SHP77 treated with DMSO at 0.1 percent for 48 hours (cell line): ENCODE measurements at regions not wholly inside any gene's neighbourhood (a gene's known extent, or its start where the extent isn't known, plus 50 kb on each side); places are given as distances from the start of the nearest gene placed in this dataset.

Experiments used
- DNase-seq: peaks from one replicate; lab custom pipeline; 2025; lab: John Stamatoyannopoulos, UW

DNA sequence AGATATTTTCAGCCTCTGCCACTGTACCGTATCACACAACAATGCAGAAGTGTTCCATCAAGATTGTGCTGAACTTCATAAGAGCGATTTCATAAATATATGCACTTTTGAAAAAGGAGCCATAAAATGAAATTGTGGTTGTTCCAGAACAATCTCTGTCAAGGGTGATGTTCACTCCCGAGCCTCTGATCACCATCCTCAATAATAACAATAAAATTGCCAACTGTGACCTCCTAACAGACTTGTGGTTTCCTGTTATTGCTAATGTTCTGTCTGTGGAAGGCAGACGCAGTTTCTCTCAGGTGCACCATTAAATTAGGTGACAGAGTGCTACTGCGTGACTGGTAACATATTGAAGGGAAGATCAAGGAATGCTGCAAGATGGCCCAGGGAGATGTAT is 383.7 kb downstream of the SOCS6 start:
- DNase-seq: no peak

DNA sequence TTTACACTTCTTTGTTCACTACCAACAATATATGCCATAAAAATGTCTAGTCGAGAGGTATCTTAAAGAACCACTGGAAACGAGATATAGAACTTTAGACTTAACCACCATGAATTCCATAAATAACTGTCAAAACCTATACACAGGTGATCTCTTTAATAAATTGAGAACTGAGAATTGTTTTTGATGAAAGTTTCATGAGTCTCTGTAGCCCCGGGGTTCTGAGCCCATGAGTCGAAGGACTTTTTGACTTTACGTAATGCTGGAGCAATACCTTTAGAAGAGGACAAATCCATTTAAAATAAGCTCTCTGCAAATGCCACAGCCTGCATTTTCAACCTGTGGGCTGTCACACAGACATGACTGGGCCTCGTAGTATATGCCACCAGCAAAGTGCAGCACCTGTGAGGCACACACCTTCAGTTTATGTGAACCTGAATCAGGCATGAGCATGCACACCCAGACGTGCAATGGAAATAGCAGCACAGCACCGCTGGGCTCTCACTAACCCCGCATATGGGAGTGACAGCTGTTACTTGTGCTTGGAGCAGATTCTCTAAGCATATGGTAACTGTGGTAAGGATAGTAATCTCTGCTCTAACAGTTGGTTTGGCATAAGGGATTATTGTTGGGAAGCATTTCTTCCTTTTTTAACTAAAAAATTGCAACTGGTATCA is 383.2 kb downstream of the SOCS6 start:
- no peak for DNase-seq

DNA sequence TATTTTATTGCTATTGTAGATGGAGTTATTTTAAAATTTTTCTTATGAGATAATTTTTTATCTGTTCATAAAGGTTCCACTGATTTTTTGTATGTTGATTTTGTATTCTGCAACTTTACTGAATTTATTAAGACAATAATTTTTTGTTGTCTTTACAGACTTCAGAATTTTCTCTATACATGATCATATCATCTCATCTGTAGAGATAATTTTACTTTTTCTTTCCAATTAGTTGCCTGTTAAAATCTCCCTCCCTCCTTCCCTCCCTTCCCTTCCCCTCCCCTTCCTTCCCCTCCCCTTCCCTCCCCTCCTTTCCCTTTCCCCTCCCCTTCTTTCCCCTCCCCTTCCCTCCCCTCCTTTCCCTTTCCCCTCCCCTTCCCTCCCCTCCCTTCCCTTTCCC is 378.1 kb downstream of the SOCS6 start:
- DNase-seq: no peak

DNA sequence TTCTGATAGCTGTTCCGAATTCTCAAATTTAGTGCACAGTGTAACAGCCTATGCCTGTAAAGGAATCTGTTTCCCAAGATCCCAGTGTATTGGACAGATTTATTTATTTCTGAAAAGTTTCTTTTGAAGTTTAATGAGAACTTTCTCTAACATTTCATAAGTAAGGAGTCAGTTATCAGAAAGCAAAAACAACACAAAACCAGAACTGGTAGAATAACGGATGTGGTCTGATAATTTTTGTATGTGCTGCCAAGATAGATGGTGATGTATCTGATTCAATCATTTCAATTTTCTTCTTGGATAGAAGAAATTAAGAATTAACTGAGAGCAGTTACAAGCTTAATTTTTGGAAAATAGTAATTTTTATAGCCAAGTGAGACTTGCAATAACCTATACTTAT is 374.3 kb downstream of the SOCS6 start:
- DNase-seq: no peak

DNA sequence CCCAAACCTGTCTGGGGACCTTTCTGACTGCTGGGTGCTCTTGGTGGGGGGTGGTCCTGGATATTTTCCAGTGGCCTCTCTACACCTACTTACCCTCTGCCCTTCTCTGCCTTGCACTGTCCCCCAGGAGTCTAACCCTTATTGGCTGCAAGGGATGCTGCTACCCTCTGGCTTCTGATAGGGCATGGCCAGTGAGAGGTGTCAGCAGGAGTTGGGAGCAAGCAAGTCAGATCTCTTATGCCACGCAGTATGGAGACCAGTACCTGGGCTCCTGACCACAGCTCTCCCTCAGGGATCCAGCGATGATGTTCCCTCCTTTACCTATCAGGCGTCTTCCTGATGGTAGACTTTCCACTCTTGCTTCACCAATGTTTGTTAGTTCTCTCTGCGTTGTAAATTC is 373.7 kb downstream of the SOCS6 start:
- no peak for DNase-seq

DNA sequence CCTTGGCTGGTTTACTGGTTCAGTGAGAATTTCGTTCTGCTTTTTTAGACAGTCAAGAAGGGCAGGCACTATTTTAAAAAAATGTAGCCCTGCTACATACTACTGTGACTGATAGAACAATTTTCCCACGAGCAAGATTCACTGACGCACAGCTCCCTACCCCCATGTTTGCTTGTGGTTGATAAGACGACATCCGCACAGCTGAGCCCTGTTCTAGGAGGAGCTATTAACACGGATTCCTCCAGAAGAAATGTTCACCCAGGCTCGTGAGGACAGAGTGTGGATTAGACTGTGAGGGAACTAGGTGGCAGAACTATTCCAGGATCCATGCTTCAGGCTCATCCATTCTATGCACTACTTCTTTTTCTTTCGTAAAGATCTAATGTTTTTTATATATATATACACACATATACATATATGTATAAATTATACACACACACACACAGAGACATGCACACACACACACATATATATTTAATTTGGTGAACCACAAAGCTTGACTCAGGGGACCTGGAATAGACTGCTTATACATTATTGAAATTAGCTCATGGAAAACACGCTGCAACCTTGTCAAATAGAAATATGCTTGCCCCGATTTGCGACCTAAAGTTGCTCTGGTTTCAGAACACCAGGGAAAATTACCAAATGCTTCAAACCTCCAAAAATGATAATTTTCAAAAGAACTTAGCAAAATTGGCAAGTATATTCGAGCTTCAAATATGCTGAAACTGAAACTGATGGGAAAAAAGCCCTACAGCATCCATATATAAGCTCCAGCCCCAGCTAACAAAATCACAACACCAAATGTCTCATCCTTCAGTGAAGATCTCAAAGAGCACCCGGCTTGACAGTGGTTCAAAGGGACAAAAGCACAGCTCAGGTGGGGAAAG is 370.4 kb downstream of the SOCS6 start:
- DNase-seq: no peak

DNA sequence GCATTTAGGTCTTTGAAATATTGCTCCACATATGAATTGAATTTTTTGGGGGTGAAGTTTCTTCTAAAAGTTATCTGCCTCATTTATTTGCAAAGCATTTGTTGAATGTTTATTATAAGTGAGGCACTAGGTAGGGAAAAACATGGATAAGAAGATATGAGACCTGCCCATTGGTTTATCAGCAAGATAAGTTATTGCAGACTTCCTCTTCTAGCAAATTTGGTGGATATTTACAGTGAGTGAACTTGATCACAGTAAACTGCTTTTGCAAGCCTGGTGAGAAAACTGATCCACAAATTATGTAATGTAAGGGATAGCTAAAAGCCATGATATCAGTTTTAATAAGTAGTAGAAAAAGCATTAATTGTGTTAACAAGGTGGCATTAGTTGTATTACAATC is 364.8 kb downstream of the SOCS6 start:
- DNase-seq: no peak

DNA sequence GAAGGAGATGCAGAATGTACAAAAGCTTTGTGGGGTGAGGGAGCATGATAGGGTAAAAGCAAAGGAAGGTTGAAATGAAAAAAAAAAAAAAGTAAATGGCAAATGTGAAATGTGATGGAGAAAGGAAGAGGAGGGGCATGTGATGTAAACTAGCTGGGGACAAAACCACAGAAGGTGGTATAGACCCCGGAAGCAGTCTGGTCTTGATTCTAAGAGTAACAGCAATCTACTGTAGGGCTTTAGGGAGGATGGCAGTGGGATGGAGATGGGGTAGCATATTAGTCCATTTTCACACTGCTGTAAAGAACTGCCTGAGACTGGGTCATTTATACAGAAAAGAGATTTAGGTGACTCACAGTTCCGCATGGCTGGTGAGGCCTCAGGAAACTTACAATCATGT is 362.0 kb downstream of the SOCS6 start:
- DNase-seq: no peak

DNA sequence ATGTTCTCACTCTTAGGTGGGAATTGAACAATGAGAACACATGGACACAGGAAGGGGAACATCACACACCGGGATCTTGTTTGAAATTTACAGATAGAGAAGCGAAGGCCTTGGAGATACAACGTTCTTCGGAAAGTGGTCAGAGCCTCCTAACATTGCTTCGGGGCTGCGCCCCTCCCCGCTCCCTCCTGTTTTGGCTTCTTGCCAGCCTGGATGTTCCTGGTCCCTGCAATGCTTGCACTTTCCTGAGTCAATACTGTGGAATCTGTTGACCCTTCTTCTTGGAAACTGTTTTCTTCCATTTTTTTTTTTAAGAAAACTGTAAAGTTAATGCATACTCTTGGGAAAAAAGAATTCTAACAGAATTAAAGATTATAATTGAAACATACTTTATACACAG is 360.8 kb downstream of the SOCS6 start:
- DNase-seq: no peak

DNA sequence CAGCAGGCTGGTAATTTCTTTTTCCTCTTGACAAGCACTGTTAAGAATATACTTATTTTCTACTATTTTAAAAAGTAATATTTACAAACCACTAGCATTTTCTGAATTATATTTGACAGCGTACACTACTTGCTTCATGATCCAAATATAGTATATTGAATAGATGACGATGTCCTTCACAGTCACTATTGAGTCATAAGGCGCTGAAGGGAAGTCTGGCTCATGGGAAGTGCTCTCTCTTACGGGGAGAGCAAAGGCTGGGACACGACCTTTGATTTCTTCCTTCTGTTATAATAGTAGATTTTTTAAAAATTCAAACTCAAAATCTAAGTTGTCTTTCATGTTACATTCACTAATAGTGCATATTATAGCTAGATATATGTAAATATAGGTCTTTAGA is 357.1 kb downstream of the SOCS6 start:
- no peak for DNase-seq

DNA sequence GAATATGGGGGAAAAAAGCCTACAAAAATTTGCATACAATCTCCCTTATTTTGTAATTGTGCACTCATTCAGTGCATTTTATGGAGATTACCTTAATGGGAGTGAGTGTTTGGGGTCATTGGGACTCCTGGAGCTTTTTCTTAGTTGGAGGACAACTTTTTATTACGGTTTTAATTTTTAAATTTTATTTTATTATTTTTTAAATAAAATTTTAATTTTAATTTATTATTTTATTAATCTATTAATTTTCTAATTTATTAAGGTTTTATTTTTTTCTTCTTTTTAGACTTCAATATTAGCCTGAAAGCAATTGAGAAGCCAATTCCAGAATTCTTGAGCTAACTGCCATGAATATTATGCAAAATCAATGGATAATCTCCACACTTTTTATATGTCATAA is 355.0 kb downstream of the SOCS6 start:
- no peak for DNase-seq

DNA sequence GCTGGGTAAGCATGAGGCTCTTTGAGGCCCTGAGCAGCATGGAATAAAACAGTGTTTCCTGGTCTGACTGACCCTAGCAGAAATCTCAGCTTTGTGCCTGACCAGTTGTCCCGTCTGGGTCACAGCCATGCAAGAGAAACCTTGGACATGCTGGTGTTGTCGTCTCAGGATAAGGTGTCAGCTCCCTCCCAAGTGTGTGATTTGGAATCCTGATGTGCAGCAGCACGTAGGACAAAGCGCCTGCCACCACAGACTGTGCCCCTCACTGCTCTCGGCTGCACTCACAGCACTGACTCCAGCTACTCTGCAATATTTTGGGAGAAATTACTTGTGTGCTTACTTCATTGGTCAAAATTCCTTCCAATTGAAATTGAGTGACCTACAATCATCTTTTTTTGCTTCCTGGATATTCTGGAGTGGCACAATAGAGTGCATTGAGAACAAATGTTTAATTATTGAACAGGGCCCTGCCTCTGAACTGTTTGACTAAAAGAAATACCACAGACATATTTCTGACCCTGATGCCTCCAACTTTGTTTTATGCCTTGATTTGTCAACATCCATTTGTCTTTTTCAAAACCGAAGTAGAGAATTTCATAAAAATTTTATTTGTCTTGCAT is 352.4 kb downstream of the SOCS6 start:
- no peak for DNase-seq

DNA sequence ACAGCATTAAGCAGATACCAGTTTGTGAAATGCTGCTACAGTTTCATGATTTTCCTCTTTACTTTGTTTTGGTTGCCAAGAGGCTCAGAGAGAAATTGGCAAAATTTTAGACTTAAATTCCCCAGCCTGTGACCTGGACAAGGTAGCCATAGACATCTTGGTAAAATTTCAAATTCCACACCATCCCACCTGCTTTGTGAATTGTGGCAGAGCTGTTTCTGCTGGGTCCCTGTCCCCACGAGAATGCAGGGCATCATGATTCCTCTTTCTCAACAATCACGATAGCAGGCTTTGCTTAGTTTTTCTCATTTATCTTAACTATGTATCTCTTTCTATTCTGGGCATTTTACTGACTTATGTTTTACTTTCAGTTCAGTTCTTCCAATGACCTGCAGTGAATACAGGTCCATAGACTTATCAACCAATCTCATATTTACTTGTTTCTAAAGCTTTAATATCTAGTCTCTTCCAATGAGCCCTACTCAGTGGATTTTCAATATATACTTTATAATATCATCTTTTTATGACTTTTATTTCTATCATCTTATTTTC is 351.6 kb downstream of the SOCS6 start:
- DNase-seq: no peak

DNA sequence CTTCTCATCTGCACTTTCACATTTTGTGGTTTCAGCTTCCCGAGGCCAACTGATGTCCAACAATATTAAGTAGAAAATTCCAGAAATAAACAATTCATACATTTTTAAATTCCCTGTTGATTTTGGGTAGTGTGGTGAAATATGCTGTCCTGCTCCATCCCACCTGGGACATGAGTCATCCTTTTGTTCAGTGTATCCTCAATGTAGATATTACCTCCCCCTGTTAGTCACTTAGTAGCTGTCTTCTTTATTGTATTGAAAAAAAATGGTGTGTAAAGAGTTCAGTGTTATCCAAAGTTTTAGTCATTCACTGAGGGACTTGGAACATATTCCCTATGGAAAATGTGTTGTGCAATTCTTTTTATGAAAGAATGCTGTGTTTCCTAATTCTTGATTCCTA is 348.1 kb downstream of the SOCS6 start:
- DNase-seq: no peak

DNA sequence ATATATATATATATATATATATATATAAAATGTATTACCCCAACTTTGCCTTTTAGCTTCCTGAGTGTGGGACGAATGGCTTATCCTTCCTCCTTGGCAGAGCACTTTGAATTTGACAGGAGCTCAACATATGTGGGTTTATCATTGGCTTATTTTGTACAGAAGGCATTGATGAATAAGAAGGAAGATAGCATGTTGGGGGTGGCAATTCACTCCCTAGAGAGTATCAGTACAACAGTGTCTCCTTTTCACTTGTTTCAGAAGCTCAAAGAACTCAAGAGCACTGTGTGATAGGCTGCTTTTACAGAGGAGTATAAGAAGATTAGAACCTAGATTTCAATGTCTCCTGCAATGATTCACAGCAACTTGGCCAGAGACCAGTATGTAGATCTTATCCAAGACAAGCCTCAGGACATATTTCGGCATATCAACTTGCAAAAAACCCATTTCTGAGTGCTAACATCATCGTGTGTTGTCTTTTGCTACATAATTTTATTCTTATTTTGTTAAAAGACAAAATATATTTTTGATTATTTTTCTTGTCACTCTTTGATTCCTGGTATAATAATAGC is 345.8 kb downstream of the SOCS6 start:
- no peak for DNase-seq

DNA sequence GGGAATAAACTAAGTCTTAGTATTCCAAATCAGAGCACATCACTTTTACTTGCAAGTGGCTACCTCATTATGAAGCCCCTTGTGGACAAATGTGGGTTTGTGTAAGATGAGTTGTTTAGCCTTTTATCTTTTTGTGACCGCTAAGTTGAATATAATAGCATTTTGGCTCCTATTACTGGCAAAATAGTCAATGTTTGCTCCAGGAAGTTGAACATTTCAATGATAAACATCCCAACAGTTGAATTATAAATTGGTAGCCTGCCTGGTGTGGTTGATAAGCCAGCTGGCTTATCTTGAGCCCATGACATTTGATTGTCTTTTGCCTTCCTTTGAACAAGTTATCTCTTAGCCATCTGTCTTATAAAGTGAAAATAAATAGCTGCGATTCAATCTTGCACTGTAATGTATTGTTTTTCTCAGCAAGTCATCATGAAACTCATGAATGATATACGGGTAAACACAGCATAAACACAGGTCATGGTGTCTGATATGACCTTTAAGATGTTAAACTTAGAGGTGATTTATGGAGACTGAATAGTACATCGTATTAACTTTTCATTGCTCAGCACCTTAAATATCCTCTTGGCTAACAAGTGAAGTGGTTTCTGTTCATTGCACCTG is 338.4 kb downstream of the SOCS6 start:
- DNase-seq: no peak

DNA sequence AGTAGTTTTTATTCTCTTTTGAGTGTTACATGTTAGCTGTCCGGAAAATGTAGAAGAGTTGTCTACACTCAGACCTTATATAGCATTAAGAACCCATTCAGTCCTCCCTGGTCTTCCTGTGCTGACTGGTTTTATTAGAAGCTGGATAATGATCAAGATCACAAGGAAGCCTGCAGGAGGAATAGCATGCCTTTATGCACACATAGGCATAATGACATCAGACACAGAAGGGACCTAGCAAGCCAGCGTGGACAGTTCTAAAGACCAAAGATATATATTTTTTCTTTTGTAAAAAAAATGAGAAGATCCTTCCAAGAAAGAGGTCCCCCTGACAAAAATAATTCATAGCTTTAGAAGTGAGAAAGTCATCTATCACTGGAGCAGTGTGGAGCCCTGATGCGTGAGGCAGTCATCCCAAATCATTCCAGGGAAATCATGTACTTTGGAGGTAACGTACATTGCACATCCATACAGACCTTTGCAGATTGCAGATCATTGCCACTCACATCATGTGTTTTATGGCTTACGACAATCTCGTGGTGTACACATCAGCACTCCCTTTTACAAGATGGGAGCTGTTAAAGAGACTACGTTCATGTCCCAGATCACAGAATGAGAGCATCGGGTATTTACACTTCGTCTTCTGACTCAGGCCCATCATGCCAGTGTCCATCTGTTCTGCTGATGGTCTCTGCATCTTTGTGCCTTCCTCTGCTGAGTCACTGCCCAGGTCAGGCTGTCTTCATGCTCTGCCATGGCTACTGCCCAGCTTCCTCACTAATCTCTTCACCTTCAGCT is 334.0 kb downstream of the SOCS6 start:
- no peak for DNase-seq

DNA sequence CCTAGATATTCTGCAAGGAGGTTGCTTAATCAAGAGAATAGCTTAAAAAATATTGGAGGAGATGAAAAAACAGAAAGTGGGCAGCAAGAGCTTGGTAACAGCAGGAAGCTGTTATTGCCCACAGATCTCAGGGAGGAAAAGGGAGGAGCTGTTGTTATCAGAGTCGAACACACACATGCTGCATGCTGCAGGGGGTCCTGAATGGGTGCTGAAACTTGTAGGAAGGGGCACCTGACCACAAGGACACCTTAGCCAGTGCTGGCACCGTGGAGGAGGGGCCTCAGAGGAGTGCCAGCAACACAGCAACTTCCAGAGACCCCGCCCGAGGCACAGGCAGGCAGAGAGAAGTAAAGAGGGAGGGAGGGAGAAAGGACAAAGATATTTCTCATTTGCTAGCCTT is 332.9 kb downstream of the SOCS6 start:
- DNase-seq: no peak

DNA sequence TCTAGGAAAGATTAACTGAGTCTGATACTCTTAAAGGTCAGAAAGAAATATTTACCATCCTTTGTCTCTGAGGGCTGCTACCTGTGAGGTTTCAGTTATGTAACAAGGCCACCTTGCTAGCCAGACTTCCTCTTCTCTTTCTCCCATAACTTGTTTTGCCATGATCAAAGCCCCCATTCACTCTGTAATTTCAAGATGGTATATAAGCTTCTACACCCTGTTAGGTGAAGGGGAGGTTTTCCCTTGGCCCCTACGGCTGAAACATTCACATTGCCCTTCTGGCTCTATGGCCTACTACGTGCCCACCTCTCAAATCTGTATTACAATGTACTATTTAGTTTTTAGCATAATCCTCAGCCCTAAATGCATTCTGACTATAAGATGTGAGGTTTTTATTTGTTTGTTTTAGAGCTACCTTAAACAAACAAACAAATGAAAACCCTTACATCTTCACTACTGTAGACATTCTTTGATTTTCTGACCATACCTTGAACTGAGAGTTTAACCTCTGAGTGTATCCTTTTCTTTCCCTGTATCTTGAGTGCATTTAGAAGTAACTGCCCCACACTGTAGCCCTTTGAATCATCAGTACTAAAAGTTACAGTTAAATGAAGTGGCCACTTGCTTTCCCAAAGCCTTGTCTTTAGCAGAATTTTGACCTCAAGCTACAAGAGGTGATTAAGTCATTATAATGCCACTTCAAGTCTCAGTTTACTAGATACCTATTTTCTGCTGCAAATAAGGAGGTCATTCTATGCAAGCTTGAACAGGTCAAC is 332.2 kb downstream of the SOCS6 start:
- no peak for DNase-seq

DNA sequence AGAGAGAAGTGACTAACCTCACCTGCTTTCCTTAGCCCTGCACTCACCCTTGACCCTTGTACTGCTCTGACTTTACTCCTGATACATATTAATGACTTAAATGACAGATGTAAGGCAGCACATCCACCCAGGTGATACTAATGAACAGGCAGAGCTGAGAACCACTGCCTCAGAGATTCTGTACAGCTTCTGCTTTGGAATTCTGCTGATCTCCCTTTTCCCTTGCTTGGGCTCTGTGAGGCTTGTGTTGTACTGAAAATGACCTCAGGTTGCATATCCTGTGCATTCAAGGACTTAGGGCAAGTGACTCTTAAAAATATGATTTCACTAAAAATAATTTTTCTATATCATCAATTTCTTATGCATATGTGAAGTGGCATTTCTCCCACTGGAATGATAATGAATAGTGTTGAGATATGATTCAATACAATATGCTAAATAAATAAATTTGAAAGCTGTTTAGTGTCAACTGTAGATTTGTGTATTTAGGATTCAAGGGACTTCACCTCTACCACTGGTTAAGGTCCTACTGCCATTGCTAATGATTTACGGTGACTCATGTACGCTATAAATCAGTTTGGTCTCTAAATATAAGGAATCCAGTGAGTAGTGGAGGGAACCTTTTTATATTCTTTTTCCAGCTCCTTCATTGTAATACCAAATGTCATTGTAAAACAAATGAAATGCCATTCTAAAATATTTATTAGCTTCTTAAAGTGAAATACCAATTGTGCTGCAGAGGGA is 328.3 kb downstream of the SOCS6 start:
- DNase-seq: no peak
